ENCODE measurements at regions not wholly inside any gene's neighbourhood (a gene's known extent, or its start where the extent isn't known, plus 50 kb on each side); places are given as distances from the start of the nearest gene placed in this dataset.

DNA sequence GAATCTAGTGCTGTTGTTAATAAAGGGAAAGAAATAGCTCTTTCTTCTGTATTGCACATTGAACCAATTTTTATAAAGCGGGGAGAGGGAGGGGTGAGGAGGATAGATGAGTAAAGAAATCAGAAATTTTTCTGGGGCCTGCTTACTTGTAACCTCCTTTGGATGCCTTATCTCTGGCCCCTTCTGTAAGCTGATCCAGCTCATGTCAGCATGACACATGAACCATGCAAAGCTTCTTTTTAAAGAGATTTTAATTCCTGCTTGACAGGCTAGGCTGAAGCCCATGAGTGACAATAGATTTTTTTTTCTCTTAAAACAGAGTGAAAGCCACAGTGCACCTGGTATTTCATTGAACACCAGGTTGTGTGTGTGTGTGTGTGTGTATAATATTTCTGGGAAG is 325.3 kb downstream of the PRL start:
- H3K4me3 ChIP-seq (ENCODE audit: low read depth, low read length), result no peak overlapping the region
- DNase-seq (ENCODE audit: low read depth), result no peak
- TF ChIP-seq, protein P1, sequence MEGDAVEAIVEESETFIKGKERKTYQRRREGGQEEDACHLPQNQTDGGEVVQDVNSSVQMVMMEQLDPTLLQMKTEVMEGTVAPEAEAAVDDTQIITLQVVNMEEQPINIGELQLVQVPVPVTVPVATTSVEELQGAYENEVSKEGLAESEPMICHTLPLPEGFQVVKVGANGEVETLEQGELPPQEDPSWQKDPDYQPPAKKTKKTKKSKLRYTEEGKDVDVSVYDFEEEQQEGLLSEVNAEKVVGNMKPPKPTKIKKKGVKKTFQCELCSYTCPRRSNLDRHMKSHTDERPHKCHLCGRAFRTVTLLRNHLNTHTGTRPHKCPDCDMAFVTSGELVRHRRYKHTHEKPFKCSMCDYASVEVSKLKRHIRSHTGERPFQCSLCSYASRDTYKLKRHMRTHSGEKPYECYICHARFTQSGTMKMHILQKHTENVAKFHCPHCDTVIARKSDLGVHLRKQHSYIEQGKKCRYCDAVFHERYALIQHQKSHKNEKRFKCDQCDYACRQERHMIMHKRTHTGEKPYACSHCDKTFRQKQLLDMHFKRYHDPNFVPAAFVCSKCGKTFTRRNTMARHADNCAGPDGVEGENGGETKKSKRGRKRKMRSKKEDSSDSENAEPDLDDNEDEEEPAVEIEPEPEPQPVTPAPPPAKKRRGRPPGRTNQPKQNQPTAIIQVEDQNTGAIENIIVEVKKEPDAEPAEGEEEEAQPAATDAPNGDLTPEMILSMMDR (IDR thresholded peaks at IDR 0.05; ENCODE audit: insufficient read depth, low read length), result no peak

DNA sequence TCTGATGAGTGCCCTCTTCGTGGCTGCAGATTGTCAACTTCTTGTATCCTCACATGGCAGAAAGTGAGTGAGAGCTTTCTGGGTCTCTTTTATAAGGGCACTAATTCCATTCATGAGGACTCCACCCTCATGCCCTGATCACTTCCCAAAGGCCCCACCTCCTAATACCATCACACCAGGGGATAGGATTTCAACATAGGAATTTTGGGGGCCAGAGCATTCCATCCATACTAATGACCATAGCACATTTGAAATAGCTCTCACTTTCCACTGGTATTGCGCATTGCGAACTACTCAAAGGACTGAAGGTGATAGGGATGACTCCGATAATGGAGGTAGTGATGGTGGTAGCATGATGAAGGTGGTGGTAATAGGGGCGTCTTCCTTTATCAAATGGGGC is 324.3 kb downstream of the PRL start:
- TF ChIP-seq, protein P1 (IDR thresholded peaks at IDR 0.05; ENCODE audit: insufficient read depth, low read length), result no peak
- no peak overlapping the region for H3K4me3 ChIP-seq (ENCODE audit: low read depth, low read length)
- no peak for DNase-seq (ENCODE audit: low read depth)

GRCh38 chr6:21977346-21977745 is 319.5 kb downstream of the PRL start:
- TF ChIP-seq, protein P1 (IDR thresholded peaks at IDR 0.05; ENCODE audit: insufficient read depth, low read length), result no peak
- no peak overlapping the region for H3K4me3 ChIP-seq (ENCODE audit: low read depth, low read length)
- DNase-seq (ENCODE audit: low read depth), result no peak

DNA sequence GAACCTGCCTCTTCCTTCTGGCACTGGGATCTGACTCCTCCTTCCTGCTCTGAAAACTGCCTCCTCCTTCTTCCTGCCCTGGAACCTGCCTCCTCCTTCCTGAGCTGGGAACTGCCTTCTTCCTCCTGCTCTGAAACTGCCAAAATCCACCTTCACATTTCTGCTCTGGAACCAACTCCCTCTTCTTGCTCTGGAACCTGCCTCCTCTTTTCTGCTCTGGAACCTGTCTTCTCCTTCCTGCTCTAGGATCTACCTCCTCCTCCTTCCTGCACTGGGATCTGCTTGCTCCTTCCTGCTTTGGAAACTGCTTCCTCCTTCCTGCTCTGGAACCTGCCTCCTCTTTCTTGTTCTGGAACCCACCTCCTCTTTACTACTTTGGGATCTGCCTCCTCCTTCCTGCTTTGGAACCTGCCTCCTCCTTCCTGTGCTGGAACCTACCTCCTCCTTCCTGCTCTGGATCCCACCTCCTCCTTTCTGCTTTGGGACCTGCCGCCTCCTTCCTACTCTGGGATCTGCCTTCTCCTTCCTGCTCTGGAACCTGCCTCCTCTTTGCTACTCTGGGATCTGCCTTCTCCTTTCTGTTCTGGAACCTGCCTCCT is 315.5 kb downstream of the PRL start:
- TF ChIP-seq, protein P1 (IDR thresholded peaks at IDR 0.05; ENCODE audit: insufficient read depth, low read length), result no peak
- H3K4me3 ChIP-seq (ENCODE audit: low read depth, low read length), result no peak overlapping the region

DNA sequence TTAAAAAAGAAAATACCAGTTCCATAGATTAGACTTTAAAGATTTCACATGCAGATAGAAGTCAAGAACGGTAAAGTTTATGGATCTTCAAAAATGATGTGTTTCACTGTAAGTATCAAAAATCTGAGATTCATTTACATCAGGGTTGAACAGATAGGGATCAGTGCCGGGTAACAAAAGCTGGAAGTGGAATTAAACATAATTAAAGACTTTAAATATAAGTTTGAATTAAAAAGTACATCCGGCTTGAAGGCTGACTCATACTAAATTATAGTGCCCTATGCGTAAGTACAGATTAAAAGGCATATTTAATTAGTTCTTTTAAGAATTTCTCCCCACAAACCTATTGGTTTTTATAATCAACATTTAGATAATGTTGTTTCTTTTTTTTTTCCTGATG is 312.7 kb downstream of the PRL start:
- no peak overlapping the region for H3K4me3 ChIP-seq (ENCODE audit: low read depth, low read length)
- no peak for DNase-seq (ENCODE audit: low read depth)
- TF ChIP-seq, protein P1 (IDR thresholded peaks at IDR 0.05; ENCODE audit: insufficient read depth, low read length), result no peak

More for the DNA sequence above, 315.5 kb downstream of the PRL start:
- no peak for DNase-seq (ENCODE audit: low read depth)

DNA sequence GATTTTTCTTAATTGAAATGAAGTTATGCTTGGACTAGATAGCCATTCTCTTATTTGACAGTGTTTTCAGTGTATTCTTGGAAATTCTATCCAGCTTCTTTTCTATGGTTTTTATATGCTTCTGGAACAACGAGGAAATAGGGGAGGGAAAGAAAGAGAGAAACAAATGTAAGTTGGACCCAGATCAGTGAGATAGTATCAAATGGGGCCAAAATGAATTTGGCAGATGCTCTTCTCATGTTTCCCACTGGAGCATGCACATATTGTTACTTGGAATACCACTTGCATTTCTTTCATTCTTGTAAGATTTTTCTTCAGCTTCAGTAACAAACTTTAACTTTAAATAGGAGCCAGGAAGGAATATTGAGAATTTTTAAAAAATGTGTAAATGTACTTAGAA is 312.3 kb downstream of the PRL start:
- no peak overlapping the region for H3K4me3 ChIP-seq (ENCODE audit: low read depth, low read length)
- TF ChIP-seq, protein P1 (IDR thresholded peaks at IDR 0.05; ENCODE audit: insufficient read depth, low read length), result no peak
- DNase-seq (ENCODE audit: low read depth), result peak; percentile 72

- no peak overlapping the region for H3K4me3 ChIP-seq (ENCODE audit: low read depth, low read length)
- DNase-seq (ENCODE audit: low read depth), result no peak
These were observed 310.9 kb downstream of the PRL start for GRCh38 chr6:21985904-21986303.

More at GRCh38 chr6:21985904-21986303, 310.9 kb downstream of the PRL start:
- TF ChIP-seq, protein P1 (IDR thresholded peaks at IDR 0.05; ENCODE audit: insufficient read depth, low read length), result no peak
